GM12864 (cell line): ENCODE measurements at regions not wholly inside any gene's neighbourhood (a gene's known extent, or its start where the extent isn't known, plus 50 kb on each side); places are given as distances from the start of the nearest gene placed in this dataset.
"Not testable (repeated sequence)": the region's sequence is repeated elsewhere in the genome, so short reads cannot be mapped to it uniquely, and the experiment has no call there.

ENCODE experiments used
- DNase-seq: peaks from one replicate; pipeline ENCODE4 v3.0.0-alpha.2; 2011; ENCODE audit warnings: low read depth
- H3K4me3 ChIP-seq: 2 replicates; pipeline ENCODE4 v1.5.1; 2011; ENCODE audit warnings: mild to moderate bottlenecking, low read depth, low read length, control low read depth
- CTCF ChIP-seq: IDR thresholded peaks from 2 replicates; pipeline ENCODE4 v1.5.1; 2011; ENCODE audit warnings: low read depth, mild to moderate bottlenecking, moderate library complexity, low read length, control low read depth, inconsistent platforms; ENCODE audit errors: missing control alignments

- H3K4me3 ChIP-seq: no peak overlapping the region
- no peak for DNase-seq
- no peak for TF ChIP-seq CTCF
These were observed 623.1 kb upstream of the LRFN5 start for GRCh38 chr14:40983604-40984003.

- TF ChIP-seq CTCF: no peak
- no peak for DNase-seq
These were observed 625.4 kb upstream of the LRFN5 start for GRCh38 chr14:40981247-40981646.

GRCh38 chr14:40960257-40960656 lies 646.4 kb upstream of the LRFN5 start:
- not testable (repeated sequence) for DNase-seq, H3K4me3 ChIP-seq

More at GRCh38 chr14:40981247-40981646, 625.4 kb upstream of the LRFN5 start:
- H3K4me3 ChIP-seq: no peak overlapping the region

GRCh38 chr14:40955131-40955505 lies 651.6 kb upstream of the LRFN5 start:
- no peak overlapping the region for H3K4me3 ChIP-seq
- no peak for DNase-seq
- no peak for TF ChIP-seq CTCF

- not testable (repeated sequence) for DNase-seq, H3K4me3 ChIP-seq
These were observed 652.1 kb upstream of the LRFN5 start for GRCh38 chr14:40954448-40955130.

GRCh38 chr14:40944521-40944920 lies 662.2 kb upstream of the LRFN5 start:
- DNase-seq: no peak
- H3K4me3 ChIP-seq: no peak overlapping the region
- TF ChIP-seq CTCF: no peak

- no peak for DNase-seq
- TF ChIP-seq CTCF: no peak
- no peak overlapping the region for H3K4me3 ChIP-seq
These were observed 669.8 kb upstream of the LRFN5 start for GRCh38 chr14:40936861-40937260.

- DNase-seq: no peak
- H3K4me3 ChIP-seq: no peak overlapping the region
- no peak for TF ChIP-seq CTCF
These were observed 686.3 kb upstream of the LRFN5 start for GRCh38 chr14:40920380-40920779.
